HG03280 (cell line): ENCODE measurements at regions not wholly inside any gene's neighbourhood (a gene's known extent, or its start where the extent isn't known, plus 50 kb on each side); places are given as distances from the start of the nearest gene placed in this dataset.
"Not testable (repeated sequence)": the region's sequence is repeated elsewhere in the genome, so short reads cannot be mapped to it uniquely, and the experiment has no call there.

ENCODE experiments used
- ATAC-seq: cut with Tn5 transposase; IDR thresholded peaks from one replicate; pipeline ENCODE4 v1.9.1; 2021; ENCODE audit warnings: mild to moderate bottlenecking, moderate library complexity; ENCODE audit not compliant: unreplicated experiment

GRCh38 chrX:14352511-14352910 is 176.8 kb upstream of the GLRA2 start:
- no peak for ATAC-seq

- no peak for ATAC-seq
These were observed 177.6 kb upstream of the GLRA2 start for GRCh38 chrX:14351611-14352303.

GRCh38 chrX:14347523-14347922 is 181.8 kb upstream of the GLRA2 start:
- no peak for ATAC-seq

GRCh38 chrX:14344172-14344940 is 185.0 kb upstream of the GLRA2 start:
- ATAC-seq = no peak

DNA sequence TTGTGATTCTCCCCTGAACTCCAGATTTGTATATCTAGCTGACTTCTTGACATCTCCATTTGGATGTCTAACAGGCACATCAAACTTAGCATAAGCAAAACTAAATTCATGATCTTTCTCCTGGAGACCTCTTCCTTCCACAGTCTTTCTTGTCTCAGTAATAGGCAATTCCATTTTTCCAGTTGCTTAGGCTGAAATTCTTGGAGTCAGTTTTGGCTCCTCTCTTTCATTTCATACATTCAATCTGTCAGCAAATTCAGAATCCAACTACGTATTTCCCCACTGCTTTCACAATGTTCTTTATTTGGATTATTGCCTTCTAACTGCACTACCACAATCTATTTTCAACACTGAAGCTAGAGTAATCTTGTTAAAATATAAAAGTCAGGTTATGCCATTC is 219.9 kb upstream of the GLRA2 start:
- ATAC-seq = no peak

DNA sequence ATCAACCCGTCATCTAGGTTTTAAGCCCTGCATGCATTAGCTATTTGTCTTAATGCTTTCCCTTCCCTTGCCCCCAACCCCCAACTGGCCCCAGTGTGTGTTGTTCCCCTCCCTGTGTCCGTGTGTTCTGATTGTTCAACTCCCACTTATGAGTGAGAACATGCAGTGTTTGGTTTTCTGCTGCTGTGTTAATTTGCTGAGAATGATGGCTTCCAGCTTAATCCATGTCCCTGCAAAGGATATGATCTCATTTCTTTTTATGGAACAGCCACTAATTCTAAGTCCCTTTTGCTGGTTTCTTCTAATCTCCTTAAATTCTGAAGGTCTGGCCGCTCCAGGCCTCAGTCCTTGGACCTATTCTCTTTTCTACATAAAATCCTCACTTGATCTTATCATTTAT is 220.4 kb upstream of the GLRA2 start:
- not testable (repeated sequence) for ATAC-seq

DNA sequence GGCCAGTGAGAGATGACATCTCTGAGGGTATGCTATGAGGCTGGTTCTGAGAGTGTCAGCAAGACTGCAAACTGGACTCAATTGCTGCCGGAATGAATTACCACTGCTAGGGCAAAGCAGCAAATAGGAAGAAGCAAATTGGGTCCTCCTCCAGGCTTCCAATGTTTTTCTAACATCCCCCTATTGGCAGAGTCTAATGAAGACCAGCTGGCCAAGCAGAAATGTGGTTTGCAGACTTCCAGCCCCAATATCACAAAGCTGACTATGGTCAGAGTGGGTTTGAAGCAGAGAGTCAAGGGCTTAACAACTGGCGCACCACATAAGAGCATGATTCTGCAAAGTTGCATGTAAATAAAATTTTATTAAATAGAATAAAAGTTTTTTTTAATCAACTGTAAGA is 225.4 kb upstream of the GLRA2 start:
- no peak for ATAC-seq

DNA sequence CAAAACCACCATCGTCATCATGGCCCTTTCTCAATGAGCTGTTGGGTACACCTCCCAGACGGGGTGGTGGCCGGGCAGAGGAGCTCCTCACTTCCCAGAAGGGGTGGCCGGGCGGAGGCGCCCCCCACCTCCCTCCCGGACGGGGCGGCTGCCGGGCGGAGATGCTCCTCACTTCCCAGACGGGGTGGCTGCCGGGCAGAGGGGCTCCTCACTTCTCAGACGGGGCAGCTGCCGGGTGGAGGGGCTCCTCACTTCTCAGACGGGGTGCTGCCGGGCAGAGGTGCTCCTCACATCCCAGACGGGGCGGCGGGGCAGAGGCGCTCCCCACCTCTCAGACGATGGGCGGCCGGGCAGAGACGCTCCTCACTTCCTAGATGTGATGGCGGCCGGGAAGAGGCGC is 226.8 kb upstream of the GLRA2 start:
- not testable (repeated sequence) for ATAC-seq

DNA sequence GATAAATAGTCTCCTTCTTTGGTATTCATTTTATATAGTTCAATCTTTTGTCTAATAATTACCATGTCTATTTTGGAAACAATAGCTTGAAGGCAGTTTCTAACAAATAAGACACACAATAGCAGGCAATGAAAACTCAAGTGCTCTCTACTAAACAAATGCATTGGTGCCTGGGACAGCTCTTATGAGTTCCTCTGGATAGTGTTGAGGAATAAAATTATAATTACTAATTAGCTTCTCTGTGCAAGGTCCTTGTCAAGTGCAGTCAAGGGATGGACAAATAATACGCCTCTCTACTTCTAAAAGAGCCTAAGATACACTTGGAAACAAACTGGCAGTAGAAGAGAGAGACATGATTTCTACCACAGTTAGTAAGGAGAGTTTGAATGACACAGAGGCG is 229.0 kb upstream of the GLRA2 start:
- ATAC-seq = no peak

DNA sequence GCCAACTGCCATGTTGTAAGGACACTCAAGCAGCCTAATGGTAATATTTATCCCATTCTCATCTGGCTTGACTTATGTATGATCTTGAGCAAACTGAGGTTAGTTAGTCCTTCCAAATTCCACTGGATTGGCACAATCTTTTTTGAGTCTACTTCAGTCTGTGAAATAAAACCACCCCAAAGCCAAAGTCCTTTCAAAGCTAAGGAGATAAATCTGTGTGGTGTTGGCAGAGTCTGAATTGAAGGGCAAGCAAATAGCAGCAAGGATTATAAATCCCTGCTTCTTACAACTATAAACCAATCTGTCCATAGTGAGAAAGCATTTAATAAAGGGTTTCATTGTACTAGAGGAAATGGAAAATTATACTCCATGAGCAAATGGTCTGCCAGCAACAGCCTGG is 233.9 kb upstream of the GLRA2 start:
- no peak for ATAC-seq

DNA sequence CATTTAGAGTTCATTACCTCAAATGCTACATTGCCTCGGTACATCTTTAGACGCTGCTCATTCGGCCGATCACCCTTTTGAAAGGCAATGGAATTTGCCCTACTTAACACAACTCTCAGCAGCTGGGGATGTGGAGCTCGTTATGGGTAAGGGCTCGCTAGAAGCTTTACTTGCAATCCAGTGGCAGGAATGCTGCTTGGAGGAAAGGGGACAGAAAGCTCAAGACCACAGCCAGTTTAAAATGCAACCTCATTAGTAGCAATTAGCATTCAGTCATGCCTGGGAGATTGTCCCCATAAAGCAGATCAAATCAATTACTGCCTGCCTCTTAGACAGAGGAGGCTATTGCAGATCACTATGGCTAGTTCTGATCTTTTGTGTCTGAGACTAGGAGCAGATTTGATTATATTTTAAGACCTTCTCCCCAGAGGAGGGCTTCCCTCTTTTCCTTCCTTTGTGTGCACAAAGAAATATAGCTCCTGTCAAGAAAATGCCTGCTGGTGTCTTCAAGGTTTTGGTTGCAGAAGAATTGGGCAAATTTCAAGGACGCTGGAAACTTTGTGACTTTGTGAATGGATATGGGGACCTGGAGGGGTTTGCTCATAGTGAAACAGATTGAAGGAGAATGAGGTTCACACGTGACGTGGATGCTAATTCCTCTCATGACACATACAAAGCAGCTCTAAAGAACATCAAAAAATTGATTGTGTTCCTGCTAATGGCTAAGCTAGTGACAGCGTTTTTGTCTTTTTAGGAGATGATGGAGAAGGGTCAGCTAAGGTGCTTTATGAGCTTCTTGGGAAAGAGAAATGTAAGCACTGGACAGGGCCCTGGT is 237.5 kb upstream of the GLRA2 start:
- ATAC-seq = no peak

GRCh38 chrX:14290335-14290734 is 239.0 kb upstream of the GLRA2 start:
- no peak for ATAC-seq

- ATAC-seq = no peak
These were observed 245.0 kb upstream of the GEMIN8 start for GRCh38 chrX:14274691-14275090.

GRCh38 chrX:14267216-14267615 is 237.5 kb upstream of the GEMIN8 start:
- ATAC-seq = no peak

DNA sequence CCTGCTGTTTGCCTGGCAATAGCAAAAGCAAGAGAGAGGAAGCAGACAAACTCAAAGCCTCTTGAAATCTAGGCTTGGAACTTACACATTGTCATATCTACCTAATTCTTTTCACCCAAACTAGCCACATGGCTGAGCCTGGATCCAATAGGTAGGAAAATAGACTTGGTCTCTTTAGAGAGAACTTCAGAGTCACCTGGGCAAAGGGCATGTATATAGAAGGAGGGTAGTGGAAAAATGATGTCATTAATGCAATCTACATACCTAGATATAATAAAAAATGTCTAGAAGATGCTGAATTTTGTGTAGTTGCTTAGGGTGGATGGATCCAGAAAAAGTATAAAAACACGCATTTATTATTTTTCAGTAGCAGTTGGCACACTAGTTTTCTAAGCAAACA is 237.0 kb upstream of the GEMIN8 start:
- ATAC-seq = no peak

DNA sequence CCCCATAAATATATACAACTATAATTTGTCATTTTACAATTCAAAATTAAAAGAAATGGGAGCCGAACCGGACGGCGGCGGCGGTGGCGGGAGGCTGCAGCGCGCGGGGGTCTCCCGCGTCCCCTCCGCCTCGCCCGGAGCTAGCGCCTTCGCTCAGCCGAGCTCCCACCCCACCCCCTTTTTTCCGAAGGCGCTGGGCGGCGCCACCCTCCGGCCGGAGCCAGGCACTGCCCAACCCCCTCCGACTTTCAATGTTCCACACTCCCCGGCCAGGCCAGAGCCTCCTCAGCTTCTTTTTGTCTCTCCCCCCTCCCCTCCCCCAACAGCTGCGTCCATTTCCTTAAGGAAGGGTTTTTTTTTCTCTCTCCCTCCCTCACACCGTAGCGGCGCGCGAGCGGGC is 214.1 kb upstream of the GEMIN8 start:
- no peak for ATAC-seq

DNA sequence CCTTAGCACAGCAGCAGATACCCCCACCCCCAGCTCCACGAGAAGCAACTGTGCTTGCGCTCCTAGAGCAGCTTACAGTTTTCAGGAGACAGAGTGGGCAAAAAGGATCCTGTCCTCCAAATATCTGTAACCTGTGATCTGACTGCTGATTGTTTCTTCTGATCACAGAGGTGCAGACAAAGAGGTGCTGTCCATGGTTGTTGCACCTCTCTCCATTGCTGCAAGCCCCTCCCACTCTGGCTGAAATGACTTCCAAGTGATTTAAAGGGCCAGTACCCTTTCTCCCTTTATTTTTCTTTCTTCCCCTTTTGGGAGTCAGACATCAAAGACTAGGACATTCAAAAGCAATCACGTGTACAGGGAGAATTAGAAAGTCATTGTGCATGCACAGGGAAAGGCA is 205.3 kb upstream of the GEMIN8 start:
- no peak for ATAC-seq

DNA sequence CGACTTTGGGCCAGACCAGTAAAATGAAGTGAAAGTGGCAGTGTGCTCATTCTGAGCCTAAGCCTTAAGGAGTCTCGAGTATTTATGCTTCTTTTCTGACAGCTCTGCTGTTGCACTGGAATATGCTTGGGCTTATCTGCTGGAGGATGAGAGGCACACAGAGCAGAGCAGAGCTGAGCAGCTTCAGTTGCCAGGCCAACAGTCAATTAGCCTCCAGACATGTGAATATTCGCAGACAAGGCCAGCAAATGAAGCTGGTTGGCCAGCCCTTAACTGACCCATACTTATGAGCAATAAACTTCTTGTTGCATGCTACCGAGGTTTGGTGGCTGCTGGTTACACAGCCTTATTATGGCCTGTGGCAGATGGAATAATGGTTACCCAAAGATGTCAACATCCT is 203.0 kb upstream of the GEMIN8 start:
- ATAC-seq = no peak

GRCh38 chrX:14228611-14229010 is 198.9 kb upstream of the GEMIN8 start:
- ATAC-seq = no peak

DNA sequence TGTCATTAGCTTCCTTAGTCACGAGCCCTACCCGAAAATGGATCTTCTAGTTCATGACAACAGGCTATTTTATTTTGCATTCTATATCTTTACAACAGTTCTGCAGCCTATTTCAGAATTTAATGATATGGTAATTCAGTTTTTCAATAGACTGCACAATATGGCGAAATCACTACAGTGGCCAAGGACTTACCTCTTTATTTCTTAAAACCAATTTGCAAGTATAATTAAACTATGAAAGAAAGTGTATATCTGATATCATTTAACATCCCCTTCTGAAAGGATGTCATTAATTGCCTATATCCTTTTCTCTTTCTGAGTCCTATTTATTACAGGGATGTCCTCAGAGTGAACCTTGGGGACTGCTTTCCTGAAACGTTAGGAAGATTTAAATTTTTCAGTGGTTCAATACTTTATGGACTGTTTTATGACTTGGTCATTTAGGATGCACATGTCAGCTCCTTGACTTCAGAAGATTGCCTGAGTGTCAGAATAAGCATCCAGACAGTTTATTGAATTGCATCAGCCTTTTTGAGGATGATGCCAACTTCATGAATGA is 190.8 kb upstream of the GEMIN8 start:
- no peak for ATAC-seq

- no peak for ATAC-seq
These were observed 179.3 kb upstream of the GEMIN8 start for GRCh38 chrX:14209034-14209433.
